Glutamatergic neuron (in vitro differentiated cells): ENCODE measurements at regions not wholly inside any gene's neighbourhood (a gene's known extent, or its start where the extent isn't known, plus 50 kb on each side); places are given as distances from the start of the nearest gene placed in this dataset.
"Not testable (repeated sequence)": the region's sequence is repeated elsewhere in the genome, so short reads cannot be mapped to it uniquely, and the experiment has no call there.

Experiments
- DNase-seq: peaks from one replicate; pipeline ENCODE4 v3.0.0; 2022
- H3K27ac Mint-ChIP-seq: one replicate; pipeline ENCODE4 v1.8.0; 2020; ENCODE audit warnings: mild to moderate bottlenecking, mixed read lengths, inconsistent platforms; ENCODE audit not compliant: unreplicated experiment
- H3K27me3 Mint-ChIP-seq: one replicate; pipeline ENCODE4 v1.8.0; 2020; ENCODE audit warnings: mild to moderate bottlenecking, moderate library complexity, mixed read lengths, inconsistent platforms; ENCODE audit not compliant: unreplicated experiment
- H3K36me3 Mint-ChIP-seq: one replicate; pipeline ENCODE4 v1.8.0; 2020; ENCODE audit warnings: mild to moderate bottlenecking, mixed read lengths, inconsistent platforms; ENCODE audit not compliant: unreplicated experiment
- H3K4me1 Mint-ChIP-seq: one replicate; pipeline ENCODE4 v1.8.0; 2020; ENCODE audit warnings: mild to moderate bottlenecking, low read depth, mixed read lengths, inconsistent platforms; ENCODE audit not compliant: unreplicated experiment
- H3K4me3 Mint-ChIP-seq: one replicate; pipeline ENCODE4 v1.8.0; 2020; ENCODE audit warnings: mild to moderate bottlenecking, mixed read lengths, inconsistent platforms; ENCODE audit not compliant: unreplicated experiment
- H3K9me3 Mint-ChIP-seq: one replicate; pipeline ENCODE4 v1.8.0; 2020; ENCODE audit warnings: mild to moderate bottlenecking, moderate library complexity, mixed read lengths, inconsistent platforms; ENCODE audit not compliant: unreplicated experiment
- TF ChIP-seq, protein P1 (sequence below): fragments of 200-600 bp; sonication (generic); IDR thresholded peaks from one replicate; pipeline ENCODE4 v1.5.0; 2021; ENCODE audit not compliant: partially characterized antibody, unreplicated experiment

- Mint-ChIP-seq H3K27me3 (peaks cover 1% of the 10 kb centered on the region), H3K4me3 (no peak overlapping the region), H3K27ac (no peak overlapping the region), H3K9me3 (peaks cover 1% of the 10 kb centered on the region), H3K36me3 (peaks cover 6% of the 10 kb centered on the region), H3K4me1 (no peaks in the 10 kb centered on the region)
- TF ChIP-seq, protein P1, sequence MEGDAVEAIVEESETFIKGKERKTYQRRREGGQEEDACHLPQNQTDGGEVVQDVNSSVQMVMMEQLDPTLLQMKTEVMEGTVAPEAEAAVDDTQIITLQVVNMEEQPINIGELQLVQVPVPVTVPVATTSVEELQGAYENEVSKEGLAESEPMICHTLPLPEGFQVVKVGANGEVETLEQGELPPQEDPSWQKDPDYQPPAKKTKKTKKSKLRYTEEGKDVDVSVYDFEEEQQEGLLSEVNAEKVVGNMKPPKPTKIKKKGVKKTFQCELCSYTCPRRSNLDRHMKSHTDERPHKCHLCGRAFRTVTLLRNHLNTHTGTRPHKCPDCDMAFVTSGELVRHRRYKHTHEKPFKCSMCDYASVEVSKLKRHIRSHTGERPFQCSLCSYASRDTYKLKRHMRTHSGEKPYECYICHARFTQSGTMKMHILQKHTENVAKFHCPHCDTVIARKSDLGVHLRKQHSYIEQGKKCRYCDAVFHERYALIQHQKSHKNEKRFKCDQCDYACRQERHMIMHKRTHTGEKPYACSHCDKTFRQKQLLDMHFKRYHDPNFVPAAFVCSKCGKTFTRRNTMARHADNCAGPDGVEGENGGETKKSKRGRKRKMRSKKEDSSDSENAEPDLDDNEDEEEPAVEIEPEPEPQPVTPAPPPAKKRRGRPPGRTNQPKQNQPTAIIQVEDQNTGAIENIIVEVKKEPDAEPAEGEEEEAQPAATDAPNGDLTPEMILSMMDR, result no peak
- no peak for DNase-seq
Measured at GRCh38 chr7:91492317-91492716, 228.1 kb downstream of the FZD1 start.

GRCh38 chr7:91492773-91493172 is 228.5 kb downstream of the FZD1 start:
- H3K36me3 Mint-ChIP-seq, result peaks cover 7% of the 10 kb centered on the region
- peaks cover 1% of the 10 kb centered on the region for H3K27me3 Mint-ChIP-seq
- no peaks in the 10 kb centered on the region for H3K4me1 Mint-ChIP-seq
- no peak overlapping the region for H3K4me3 Mint-ChIP-seq
- H3K9me3 Mint-ChIP-seq, result peaks cover 1% of the 10 kb centered on the region
- no peak for DNase-seq
- no peak overlapping the region for H3K27ac Mint-ChIP-seq
- TF ChIP-seq, protein P1, result no peak

- H3K4me3 Mint-ChIP-seq, result no peak overlapping the region
- no peak for DNase-seq
- peaks cover 3% of the 10 kb centered on the region for H3K9me3 Mint-ChIP-seq
- no peak overlapping the region for H3K27ac Mint-ChIP-seq
- peaks cover 21% of the 10 kb centered on the region for H3K36me3 Mint-ChIP-seq
- TF ChIP-seq, protein P1, result no peak
- no peaks in the 10 kb centered on the region for H3K4me1 Mint-ChIP-seq
- H3K27me3 Mint-ChIP-seq, result peaks cover 1% of the 10 kb centered on the region
Measured at GRCh38 chr7:91494450-91494849, 230.2 kb downstream of the FZD1 start.

DNA sequence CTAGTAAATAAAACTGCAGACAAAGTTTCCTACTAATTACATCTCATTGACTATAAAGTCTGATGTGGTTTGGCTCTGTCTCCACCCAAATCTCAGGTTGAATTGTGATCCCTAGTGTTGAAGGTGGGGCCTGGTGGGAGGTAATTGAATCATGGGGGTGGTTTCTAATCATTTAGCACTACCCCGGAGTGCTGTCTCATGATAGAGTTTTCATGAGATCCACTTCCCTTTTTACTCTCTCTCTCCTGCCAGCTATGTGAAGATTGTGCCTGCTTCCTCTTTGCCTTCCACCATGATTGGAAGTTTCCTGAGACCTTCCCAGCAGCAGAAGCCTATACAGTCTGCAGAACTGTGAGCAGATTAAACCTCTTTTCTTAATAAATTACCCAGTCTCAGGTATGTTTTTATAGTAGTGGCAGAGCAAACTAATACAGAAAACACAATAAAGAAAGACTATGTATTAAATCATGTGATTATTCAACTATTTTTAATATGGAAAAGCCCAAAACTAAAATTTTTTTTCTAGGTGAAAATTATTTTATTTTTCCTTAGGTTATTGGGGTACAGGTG is 232.1 kb downstream of the FZD1 start:
- H3K4me3 Mint-ChIP-seq, result no peak overlapping the region
- peaks cover under 1% of the 10 kb centered on the region for H3K27me3 Mint-ChIP-seq
- peaks cover 3% of the 10 kb centered on the region for H3K9me3 Mint-ChIP-seq
- DNase-seq, result no peak
- TF ChIP-seq, protein P1, result no peak
- no peak overlapping the region for H3K27ac Mint-ChIP-seq
- H3K4me1 Mint-ChIP-seq, result no peaks in the 10 kb centered on the region
- peaks cover 27% of the 10 kb centered on the region for H3K36me3 Mint-ChIP-seq

- not testable (repeated sequence) for H3K9me3 Mint-ChIP-seq, H3K4me3 Mint-ChIP-seq, H3K27me3 Mint-ChIP-seq, H3K4me1 Mint-ChIP-seq, H3K27ac Mint-ChIP-seq, DNase-seq
- peaks cover 28% of the 10 kb centered on the region for H3K36me3 Mint-ChIP-seq
Measured at GRCh38 chr7:91497277-91497676, 233.0 kb downstream of the FZD1 start.
